Keratinocyte (primary cell): ENCODE measurements at regions not wholly inside any gene's neighbourhood (a gene's known extent, or its start where the extent isn't known, plus 50 kb on each side); places are given as distances from the start of the nearest gene placed in this dataset.

ENCODE experiments used
- CTCF ChIP-seq, 3 experiments: IDR thresholded peaks in 1 of 3; conservative IDR thresholded peaks in 1 of 3; optimal IDR thresholded peaks in 1 of 3; 2 replicates in 2 of 3; 3 replicates in 1 of 3; pipeline versions ENCODE3 to v1.5.1; 2011; ENCODE audit warnings: low read length in 3 of 3, mild to moderate bottlenecking in 3 of 3, moderate library complexity in 2 of 3, control low read depth in 1 of 3, inconsistent platforms in 1 of 3; ENCODE audit not compliant: insufficient read depth in 2 of 3; ENCODE audit errors: extremely low read depth in 1 of 3
- EZH2 ChIP-seq: IDR thresholded peaks from one replicate; pipeline ENCODE4 v1.6.1; 2012; ENCODE audit warnings: inconsistent platforms, mild to moderate bottlenecking, low read length, moderate library complexity

DNA sequence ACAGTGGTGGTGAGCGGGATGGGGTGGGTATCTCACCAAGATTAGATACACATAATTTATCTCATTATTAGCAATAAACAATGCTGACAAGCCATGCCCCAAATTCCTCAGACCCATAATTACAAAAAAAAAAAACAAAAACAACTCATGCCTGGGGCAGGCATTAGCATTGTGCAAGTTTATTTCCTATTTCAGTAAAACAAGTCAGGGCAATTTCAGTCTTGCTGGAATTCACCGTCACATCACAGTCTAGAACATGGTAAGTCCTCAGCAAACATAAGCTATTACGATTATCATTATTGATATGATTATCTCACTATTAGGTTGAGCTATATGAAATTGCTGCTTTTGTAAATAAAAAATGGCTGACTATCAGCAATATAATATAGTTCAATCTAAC lies 57.5 kb upstream of the GNAQ start:
- TF ChIP-seq CTCF (optimal IDR thresholded peaks at IDR 0.05 in 1 of 3, IDR thresholded peaks at IDR 0.05 in 1 of 3, conservative IDR thresholded peaks at IDR 0.05 in 1 of 3; ENCODE audit: extremely low read depth in 1 of 3, insufficient read depth in 2 of 3, low read length in 3 of 3) (no peak), EZH2 (no peak)
